22Rv1 (cell line): ENCODE measurements at regions not wholly inside any gene's neighbourhood (a gene's known extent, or its start where the extent isn't known, plus 50 kb on each side); places are given as distances from the start of the nearest gene placed in this dataset.

Experiments
- CTCF ChIP-seq: fragments of 450-650 bp; IDR thresholded peaks from 2 replicates; pipeline ENCODE4 v1.5.1; 2017; ENCODE audit warnings: mild to moderate bottlenecking
- ZFX ChIP-seq: fragments of 450-650 bp; IDR thresholded peaks from 2 replicates; pipeline ENCODE4 v1.6.1; 2017; ENCODE audit warnings: antibody characterized with exemption, borderline replicate concordance

- TF ChIP-seq CTCF, result no peak
- no peak for TF ChIP-seq ZFX
Observed at GRCh38 chr11:120004723-120005122, 133.2 kb downstream of the TRIM29 start.
